ENCODE measurements at regions not wholly inside any gene's neighbourhood (a gene's known extent, or its start where the extent isn't known, plus 50 kb on each side); places are given as distances from the start of the nearest gene placed in this dataset.

- TF ChIP-seq EZH2 (IDR thresholded peaks at IDR 0.05; ENCODE audit: borderline replicate concordance, low read depth, low read length, severe bottlenecking) (no peak), CTCF (IDR thresholded peaks at IDR 0.05; ENCODE audit: borderline replicate concordance, extremely low read depth, low read length, poor library complexity, severe bottlenecking) (no peak)
- H3K4me2 ChIP-seq (ENCODE audit: insufficient read depth, low read length) = no peak overlapping the region
- H3K36me3 ChIP-seq (ENCODE audit: insufficient read depth, low read length) = no peaks in the 10 kb centered on the region
- ATAC-seq (ENCODE audit: insufficient read depth, low read depth) (no peak), DNase-seq (no peak)
- no peaks in the 10 kb centered on the region for H3K4me1 ChIP-seq (ENCODE audit: insufficient read depth, low read length)
- no peak overlapping the region for H3K4me3 ChIP-seq (ENCODE audit: low read depth in 1 of 2, low read length in 2 of 2)
- H3K27me3 ChIP-seq (ENCODE audit: insufficient read depth, low read length, poor library complexity) = no peaks in the 10 kb centered on the region
- H3K27ac ChIP-seq (ENCODE audit: low read length) = no peak overlapping the region
- H3K9me3 ChIP-seq (ENCODE audit: insufficient read depth, low read length, severe bottlenecking) = no peaks in the 10 kb centered on the region
- H4K20me1 ChIP-seq (ENCODE audit: insufficient read depth, low read length) = no peaks in the 10 kb centered on the region
- no peak overlapping the region for H2AFZ ChIP-seq (ENCODE audit: low read depth, low read length)
- H3K79me2 ChIP-seq (ENCODE audit: insufficient read depth, low read length) = no peaks in the 10 kb centered on the region
- H3K9ac ChIP-seq (ENCODE audit: low read depth, low read length) = no peak overlapping the region
Observed at GRCh38 chr7:67359900-67360299, 363.3 kb downstream of the TYW1 start.

GRCh38 chr7:67361150-67361549 lies 364.5 kb downstream of the TYW1 start:
- no peaks in the 10 kb centered on the region for H3K4me1 ChIP-seq (ENCODE audit: insufficient read depth, low read length)
- no peak overlapping the region for H3K9ac ChIP-seq (ENCODE audit: low read depth, low read length)
- TF ChIP-seq EZH2 (IDR thresholded peaks at IDR 0.05; ENCODE audit: borderline replicate concordance, low read depth, low read length, severe bottlenecking) (no peak), CTCF (IDR thresholded peaks at IDR 0.05; ENCODE audit: borderline replicate concordance, extremely low read depth, low read length, poor library complexity, severe bottlenecking) (no peak)
- H3K79me2 ChIP-seq (ENCODE audit: insufficient read depth, low read length) = no peaks in the 10 kb centered on the region
- H3K27me3 ChIP-seq (ENCODE audit: insufficient read depth, low read length, poor library complexity) = no peaks in the 10 kb centered on the region
- ATAC-seq (ENCODE audit: insufficient read depth, low read depth) (no peak), DNase-seq (no peak)
- no peaks in the 10 kb centered on the region for H4K20me1 ChIP-seq (ENCODE audit: insufficient read depth, low read length)
- H3K9me3 ChIP-seq (ENCODE audit: insufficient read depth, low read length, severe bottlenecking) = no peaks in the 10 kb centered on the region
- no peak overlapping the region for H3K4me2 ChIP-seq (ENCODE audit: insufficient read depth, low read length)
- no peaks in the 10 kb centered on the region for H3K36me3 ChIP-seq (ENCODE audit: insufficient read depth, low read length)
- no peak overlapping the region for H2AFZ ChIP-seq (ENCODE audit: low read depth, low read length)
- no peak overlapping the region for H3K4me3 ChIP-seq (ENCODE audit: low read depth in 1 of 2, low read length in 2 of 2)
- H3K27ac ChIP-seq (ENCODE audit: low read length) = no peak overlapping the region

- no peak overlapping the region for H3K9ac ChIP-seq (ENCODE audit: low read depth, low read length)
- no peak overlapping the region for H3K4me2 ChIP-seq (ENCODE audit: insufficient read depth, low read length)
Observed at GRCh38 chr7:67364441-67365017, 367.9 kb downstream of the TYW1 start.

More at GRCh38 chr7:67364441-67365017, 367.9 kb downstream of the TYW1 start:
- Histone ChIP-seq H3K27ac (ENCODE audit: low read length) (no peak overlapping the region), H3K9me3 (ENCODE audit: insufficient read depth, low read length, severe bottlenecking) (no peaks in the 10 kb centered on the region), H3K27me3 (ENCODE audit: insufficient read depth, low read length, poor library complexity) (no peaks in the 10 kb centered on the region), H3K36me3 (ENCODE audit: insufficient read depth, low read length) (no peaks in the 10 kb centered on the region), H3K4me1 (ENCODE audit: insufficient read depth, low read length) (no peaks in the 10 kb centered on the region), H3K4me3 (ENCODE audit: low read depth in 1 of 2, low read length in 2 of 2) (no peak overlapping the region), H4K20me1 (ENCODE audit: insufficient read depth, low read length) (no peaks in the 10 kb centered on the region), H3K79me2 (ENCODE audit: insufficient read depth, low read length) (no peaks in the 10 kb centered on the region), H2AFZ (ENCODE audit: low read depth, low read length) (no peak overlapping the region)
- no peak for ATAC-seq (ENCODE audit: insufficient read depth, low read depth)
- TF ChIP-seq EZH2 (IDR thresholded peaks at IDR 0.05; ENCODE audit: borderline replicate concordance, low read depth, low read length, severe bottlenecking) = no peak
- TF ChIP-seq CTCF (IDR thresholded peaks at IDR 0.05; ENCODE audit: borderline replicate concordance, extremely low read depth, low read length, poor library complexity, severe bottlenecking) = no peak
- no peak for DNase-seq

Data from DND-41 (cell line).